ENCODE measurements at regions not wholly inside any gene's neighbourhood (a gene's known extent, or its start where the extent isn't known, plus 50 kb on each side); places are given as distances from the start of the nearest gene placed in this dataset.
"Not testable (repeated sequence)": the region's sequence is repeated elsewhere in the genome, so short reads cannot be mapped to it uniquely, and the experiment has no call there.

GRCh38 chr2:12010059-12010458, 263.6 kb downstream of the LPIN1 start:
- no peak overlapping the region for H3K27ac Mint-ChIP-seq

GRCh38 chr2:12010779-12011178, 264.3 kb downstream of the LPIN1 start:
- Mint-ChIP-seq H3K4me1 (peaks cover 8 to 18% (median 10%) of the 10 kb centered on the region in 4 donors), H3K36me3 (no peaks in the 10 kb centered on the region), H3K27me3 (peaks cover 16 to 31% of the 10 kb centered on the region in 2 donors), H3K9me3 (peaks cover 0 to 6% (median 0%) of the 10 kb centered on the region in 8 donors), H3K27ac (no peak overlapping the region), H3K4me3 (no peak overlapping the region)
- ChIA-PET CTCF (ENCODE audit: partially characterized antibody) (interaction anchor here (1.0 to 1.1 kb wide), 2 partner anchors 10 to 996 kb away, joined by 3 to 7 read pairs; no protein-coding TSS in a partner anchor), POLR2A (ENCODE audit: partially characterized antibody) (no interaction called here)
- peaks cover 8% of the 10 kb centered on the region for H3K4me1 ChIP-seq (ENCODE audit: insufficient read depth, low read length)
- H3K36me3 ChIP-seq (ENCODE audit: insufficient read depth, low read length) = no peaks in the 10 kb centered on the region
- H3K4me3 ChIP-seq (ENCODE audit: low read length in 2 of 2) = no peak overlapping the region
- H3K27me3 ChIP-seq (ENCODE audit: insufficient read depth, low read length) = peaks cover 4% of the 10 kb centered on the region
- DNase-seq = no peak
- no peaks in the 10 kb centered on the region for H3K9me3 ChIP-seq (ENCODE audit: control insufficient read depth in 1 of 2, low read length in 2 of 2)
- intact Hi-C loops (cut with micrococcal nuclease) = no loop called here
- no peak overlapping the region for H3K27ac ChIP-seq (ENCODE audit: low read depth, low read length)

More at GRCh38 chr2:12010059-12010458, 263.6 kb downstream of the LPIN1 start:
- Histone ChIP-seq H3K27me3 (ENCODE audit: insufficient read depth, low read length) (peaks cover 4% of the 10 kb centered on the region), H3K9me3 (ENCODE audit: control insufficient read depth in 1 of 2, low read length in 2 of 2) (no peaks in the 10 kb centered on the region), H3K27ac (ENCODE audit: low read depth, low read length) (no peak overlapping the region), H3K36me3 (ENCODE audit: insufficient read depth, low read length) (no peaks in the 10 kb centered on the region), H3K4me3 (ENCODE audit: low read length in 2 of 2) (no peak overlapping the region), H3K4me1 (ENCODE audit: insufficient read depth, low read length) (peaks cover 15% of the 10 kb centered on the region)
- Mint-ChIP-seq H3K9me3 (peaks cover 0 to 6% (median 0%) of the 10 kb centered on the region in 8 donors), H3K4me3 (no peak overlapping the region), H3K27me3 (peaks cover 16 to 30% of the 10 kb centered on the region in 2 donors), H3K4me1 (peaks cover 12 to 26% (median 15%) of the 10 kb centered on the region in 4 donors), H3K36me3 (no peaks in the 10 kb centered on the region)
- ChIA-PET CTCF (ENCODE audit: partially characterized antibody) (interaction anchor here (1.0 to 1.1 kb wide), 2 partner anchors 9 to 997 kb away, joined by 3 to 7 read pairs; no protein-coding TSS in a partner anchor), POLR2A (ENCODE audit: partially characterized antibody) (no interaction called here)
- DNase-seq = no peak
- intact Hi-C loops (cut with micrococcal nuclease) = no loop called here

GRCh38 chr2:12014088-12014960, 267.9 kb downstream of the LPIN1 start:
- Mint-ChIP-seq H3K36me3 (no peaks in the 10 kb centered on the region), H3K4me1 (peaks cover 2 to 17% (median 7%) of the 10 kb centered on the region in 4 donors), H3K27ac (no peak overlapping the region), H3K27me3 (peaks cover 16 to 29% of the 10 kb centered on the region in 2 donors), H3K4me3 (no peak overlapping the region), H3K9me3 (peaks cover 0 to 10% (median 4%) of the 10 kb centered on the region in 8 donors)
- Histone ChIP-seq H3K9me3 (ENCODE audit: control insufficient read depth in 1 of 2, low read length in 2 of 2) (no peaks in the 10 kb centered on the region), H3K27me3 (ENCODE audit: insufficient read depth, low read length) (peaks cover 4% of the 10 kb centered on the region), H3K4me1 (ENCODE audit: insufficient read depth, low read length) (no peaks in the 10 kb centered on the region), H3K4me3 (ENCODE audit: low read length in 2 of 2) (no peak overlapping the region), H3K27ac (ENCODE audit: low read depth, low read length) (no peak overlapping the region), H3K36me3 (ENCODE audit: insufficient read depth, low read length) (no peaks in the 10 kb centered on the region)
- ChIA-PET CTCF (ENCODE audit: partially characterized antibody) (no interaction called here), POLR2A (ENCODE audit: partially characterized antibody) (no interaction called here)
- no peak for DNase-seq
- intact Hi-C loops (cut with micrococcal nuclease) = no loop called here

- no peak overlapping the region for H3K4me3 ChIP-seq (ENCODE audit: low read length in 2 of 2)
- H3K9me3 Mint-ChIP-seq = peaks cover 0 to 42% (median 30%) of the 10 kb centered on the region in 8 donors
- no peak overlapping the region for H3K4me3 Mint-ChIP-seq
- no peak overlapping the region for H3K27ac Mint-ChIP-seq
- H3K36me3 Mint-ChIP-seq = peaks cover 12 to 13% of the 10 kb centered on the region in 2 donors
- H3K27ac ChIP-seq (ENCODE audit: low read depth, low read length) = no peak overlapping the region
- ChIA-PET CTCF (ENCODE audit: partially characterized antibody) (no interaction called here), POLR2A (ENCODE audit: partially characterized antibody) (interaction anchor here (1.8 kb wide), 1 partner anchor 12 kb away, joined by 5 read pairs; no protein-coding TSS in a partner anchor)
- peaks cover 0 to 17% (median 6%) of the 10 kb centered on the region in 4 donors for H3K4me1 Mint-ChIP-seq
- DNase-seq = no peak
- H3K9me3 ChIP-seq (ENCODE audit: control insufficient read depth in 1 of 2, low read length in 2 of 2) = peaks cover 0 to 22% of the 10 kb centered on the region in 2 donors
- no peaks in the 10 kb centered on the region for H3K4me1 ChIP-seq (ENCODE audit: insufficient read depth, low read length)
- no peaks in the 10 kb centered on the region for H3K36me3 ChIP-seq (ENCODE audit: insufficient read depth, low read length)
- no peaks in the 10 kb centered on the region for H3K27me3 ChIP-seq (ENCODE audit: insufficient read depth, low read length)
- H3K27me3 Mint-ChIP-seq = peaks cover 8 to 19% of the 10 kb centered on the region in 2 donors
- intact Hi-C loops (cut with micrococcal nuclease) = no loop called here
These were observed 271.2 kb downstream of the LPIN1 start for GRCh38 chr2:12017499-12018157.

GRCh38 chr2:12018726-12019125, 272.3 kb downstream of the LPIN1 start:
- intact Hi-C loops (cut with micrococcal nuclease); H3K4me1 ChIP-seq (ENCODE audit: insufficient read depth, low read length); H3K36me3 ChIP-seq (ENCODE audit: insufficient read depth, low read length); H3K27me3 ChIP-seq (ENCODE audit: insufficient read depth, low read length); H3K4me3 Mint-ChIP-seq; H3K4me3 ChIP-seq (ENCODE audit: low read length in 2 of 2); CTCF ChIA-PET (ENCODE audit: partially characterized antibody); H3K27ac Mint-ChIP-seq; H3K27ac ChIP-seq (ENCODE audit: low read depth, low read length); DNase-seq: not testable (repeated sequence)
- peaks cover 0 to 22% of the 10 kb centered on the region in 2 donors for H3K9me3 ChIP-seq (ENCODE audit: control insufficient read depth in 1 of 2, low read length in 2 of 2)
- POLR2A ChIA-PET (ENCODE audit: partially characterized antibody) = interaction anchor here (1.8 kb wide), 1 partner anchor 13 kb away, joined by 5 read pairs; no protein-coding TSS in a partner anchor
- H3K9me3 Mint-ChIP-seq = peaks cover 0 to 40% (median 31%) of the 10 kb centered on the region in 8 donors
- peaks cover 0 to 17% (median 6%) of the 10 kb centered on the region in 4 donors for H3K4me1 Mint-ChIP-seq
- H3K27me3 Mint-ChIP-seq = peaks cover 8 to 21% of the 10 kb centered on the region in 2 donors
- peaks cover 12 to 17% of the 10 kb centered on the region in 2 donors for H3K36me3 Mint-ChIP-seq

- ChIA-PET CTCF (ENCODE audit: partially characterized antibody) (interaction anchor here (0.9 to 1.3 kb wide), 2 partner anchors 15 to 158 kb away, joined by 3 to 4 read pairs; no protein-coding TSS in a partner anchor), POLR2A (ENCODE audit: partially characterized antibody) (interaction anchor here (1.3 kb wide), 1 partner anchor 24 kb away, joined by 3 read pairs; no protein-coding TSS in a partner anchor)
- no peak overlapping the region for H3K4me3 ChIP-seq (ENCODE audit: low read length in 2 of 2)
- H3K27me3 Mint-ChIP-seq = peaks cover 0 to 15% of the 10 kb centered on the region in 2 donors
- no peaks in the 10 kb centered on the region for H3K27me3 ChIP-seq (ENCODE audit: insufficient read depth, low read length)
- no peak for DNase-seq
- H3K36me3 ChIP-seq (ENCODE audit: insufficient read depth, low read length) = no peaks in the 10 kb centered on the region
- no peak overlapping the region for H3K27ac ChIP-seq (ENCODE audit: low read depth, low read length)
- H3K36me3 Mint-ChIP-seq = peaks cover 12 to 17% of the 10 kb centered on the region in 2 donors
- H3K4me1 Mint-ChIP-seq = peaks cover 0 to 17% (median 7%) of the 10 kb centered on the region in 4 donors
- intact Hi-C loops (cut with micrococcal nuclease) = no loop called here
- no peak overlapping the region for H3K27ac Mint-ChIP-seq
- H3K4me3 Mint-ChIP-seq = peak overlapping the region in 1 of 8 donors; percentile 31
- peaks cover 0 to 22% of the 10 kb centered on the region in 2 donors for H3K9me3 ChIP-seq (ENCODE audit: control insufficient read depth in 1 of 2, low read length in 2 of 2)
- H3K4me1 ChIP-seq (ENCODE audit: insufficient read depth, low read length) = no peaks in the 10 kb centered on the region
- H3K9me3 Mint-ChIP-seq = peaks cover 0 to 40% (median 32%) of the 10 kb centered on the region in 8 donors
These were observed 274.5 kb downstream of the LPIN1 start for GRCh38 chr2:12020833-12021469.

All from CD4-positive, alpha-beta memory T cell (primary cell).